Fibroblast of mammary gland (primary cell): ENCODE measurements at regions not wholly inside any gene's neighbourhood (a gene's known extent, or its start where the extent isn't known, plus 50 kb on each side); places are given as distances from the start of the nearest gene placed in this dataset.
"Not testable (repeated sequence)": the region's sequence is repeated elsewhere in the genome, so short reads cannot be mapped to it uniquely, and the experiment has no call there.

ENCODE experiments used
- DNase-seq: peaks from one replicate; pipeline ENCODE4 v3.0.0-alpha.2; 2010; ENCODE audit warnings: low read depth
- H3K4me3 ChIP-seq: 2 replicates; pipeline ENCODE4 v1.5.1; 2011; ENCODE audit warnings: low read depth, mild to moderate bottlenecking, low read length, moderate library complexity; ENCODE audit not compliant: control insufficient read depth
- TF ChIP-seq, protein P1 (sequence below): conservative IDR thresholded peaks from 2 replicates; pipeline ENCODE4 v1.5.1; 2011; ENCODE audit warnings: low read depth, low read length, inconsistent platforms; ENCODE audit not compliant: control insufficient read depth, insufficient read depth

DNA sequence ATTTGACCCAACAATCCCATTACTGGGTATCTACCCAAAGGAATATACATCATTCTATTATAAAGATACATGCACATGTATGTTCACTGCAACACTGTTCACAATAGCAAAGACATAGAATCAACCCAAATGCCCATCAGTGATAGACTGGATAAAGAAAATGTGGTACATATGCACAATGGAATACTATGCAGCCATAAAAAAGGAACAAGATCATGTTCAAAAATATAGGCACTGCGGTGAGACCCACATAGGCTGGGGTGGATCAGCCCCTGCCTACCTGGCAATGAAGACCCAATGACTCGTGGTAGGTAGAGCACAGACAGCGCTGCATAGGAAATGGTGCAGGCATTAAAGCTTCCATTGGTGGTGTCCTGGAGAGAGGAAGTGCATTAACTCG is 88.6 kb upstream of the NFIL3 start:
- DNase-seq, H3K4me3 ChIP-seq: not testable (repeated sequence)

DNA sequence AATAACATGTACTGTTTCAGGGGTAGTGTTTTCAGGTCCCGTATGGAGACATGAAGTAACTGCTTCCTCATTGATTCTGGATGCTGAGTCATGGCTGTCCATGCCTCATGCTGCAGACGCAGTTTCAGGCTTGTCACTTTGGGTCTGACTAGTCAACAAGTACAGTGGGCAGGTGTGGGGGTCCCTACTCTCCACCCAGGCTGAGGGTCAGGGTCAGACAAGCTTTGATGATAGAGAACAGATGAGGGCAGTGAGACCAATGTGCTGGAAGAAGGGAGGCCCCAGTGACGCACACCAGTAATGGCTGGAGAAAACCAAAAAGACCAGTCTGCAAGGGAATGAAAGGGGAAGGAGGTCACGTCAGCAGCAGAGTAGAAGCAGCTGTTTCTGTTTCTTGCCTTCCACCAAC is 80.0 kb upstream of the NFIL3 start:
- TF ChIP-seq, protein P1, sequence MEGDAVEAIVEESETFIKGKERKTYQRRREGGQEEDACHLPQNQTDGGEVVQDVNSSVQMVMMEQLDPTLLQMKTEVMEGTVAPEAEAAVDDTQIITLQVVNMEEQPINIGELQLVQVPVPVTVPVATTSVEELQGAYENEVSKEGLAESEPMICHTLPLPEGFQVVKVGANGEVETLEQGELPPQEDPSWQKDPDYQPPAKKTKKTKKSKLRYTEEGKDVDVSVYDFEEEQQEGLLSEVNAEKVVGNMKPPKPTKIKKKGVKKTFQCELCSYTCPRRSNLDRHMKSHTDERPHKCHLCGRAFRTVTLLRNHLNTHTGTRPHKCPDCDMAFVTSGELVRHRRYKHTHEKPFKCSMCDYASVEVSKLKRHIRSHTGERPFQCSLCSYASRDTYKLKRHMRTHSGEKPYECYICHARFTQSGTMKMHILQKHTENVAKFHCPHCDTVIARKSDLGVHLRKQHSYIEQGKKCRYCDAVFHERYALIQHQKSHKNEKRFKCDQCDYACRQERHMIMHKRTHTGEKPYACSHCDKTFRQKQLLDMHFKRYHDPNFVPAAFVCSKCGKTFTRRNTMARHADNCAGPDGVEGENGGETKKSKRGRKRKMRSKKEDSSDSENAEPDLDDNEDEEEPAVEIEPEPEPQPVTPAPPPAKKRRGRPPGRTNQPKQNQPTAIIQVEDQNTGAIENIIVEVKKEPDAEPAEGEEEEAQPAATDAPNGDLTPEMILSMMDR = no peak
- H3K4me3 ChIP-seq = no peak overlapping the region
- DNase-seq = peak; percentile 35

DNA sequence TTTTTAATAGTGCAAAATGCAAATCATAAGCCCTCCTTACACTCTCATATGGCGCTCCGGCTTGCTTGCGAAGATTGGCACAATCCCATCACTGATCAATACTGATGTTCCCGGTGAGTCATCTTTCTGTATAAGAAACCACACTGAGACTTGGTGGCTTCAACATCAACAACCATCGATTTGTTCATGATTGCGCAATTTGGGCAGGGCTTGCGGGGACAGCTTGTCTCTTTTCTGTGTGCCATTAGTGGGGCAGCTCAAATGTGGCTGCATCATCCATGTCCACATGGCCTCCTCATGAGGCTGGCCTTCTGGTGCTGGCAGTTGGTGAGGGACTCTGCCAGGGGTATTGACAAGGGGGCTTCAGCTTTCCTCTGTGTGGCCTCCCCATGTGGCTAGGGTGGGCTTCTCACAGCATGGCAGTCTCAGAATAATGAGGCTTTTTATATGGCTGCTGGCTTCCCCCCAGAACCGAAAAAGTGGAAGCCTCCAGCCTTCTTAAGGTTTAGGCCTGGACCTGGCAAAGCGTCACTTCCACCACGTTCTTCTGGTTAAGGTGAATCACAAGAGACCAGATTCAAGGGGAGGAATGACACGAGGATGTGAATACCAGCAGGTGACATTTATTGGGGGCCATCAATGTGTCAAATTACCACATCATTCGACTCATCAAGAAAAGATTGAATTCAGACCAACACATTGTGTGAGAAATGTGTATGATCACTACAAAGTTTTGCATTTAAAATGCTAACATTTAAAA is 79.5 kb upstream of the NFIL3 start:
- no peak for DNase-seq
- TF ChIP-seq, protein P1 = no peak
- H3K4me3 ChIP-seq = no peak overlapping the region

DNA sequence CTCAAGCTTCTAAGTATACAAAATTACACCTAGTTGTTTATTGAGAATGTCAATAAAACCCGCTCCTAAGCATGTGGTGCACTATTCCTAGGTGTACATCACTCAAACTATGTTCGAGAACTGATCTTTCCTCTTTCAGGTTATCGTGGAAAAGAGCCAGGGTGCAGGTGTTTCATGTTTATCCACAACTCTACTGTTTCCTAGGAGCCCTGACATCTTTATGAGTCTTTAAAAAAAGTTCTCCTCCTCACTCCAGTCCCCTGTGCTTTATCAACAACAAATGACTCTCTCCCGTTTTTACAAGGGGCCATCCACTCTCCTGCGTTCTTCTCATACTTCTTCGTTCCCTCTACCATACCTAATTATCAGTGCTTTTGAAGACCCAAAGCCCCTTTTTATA is 78.8 kb upstream of the NFIL3 start:
- no peak overlapping the region for H3K4me3 ChIP-seq
- TF ChIP-seq, protein P1 = no peak

DNA sequence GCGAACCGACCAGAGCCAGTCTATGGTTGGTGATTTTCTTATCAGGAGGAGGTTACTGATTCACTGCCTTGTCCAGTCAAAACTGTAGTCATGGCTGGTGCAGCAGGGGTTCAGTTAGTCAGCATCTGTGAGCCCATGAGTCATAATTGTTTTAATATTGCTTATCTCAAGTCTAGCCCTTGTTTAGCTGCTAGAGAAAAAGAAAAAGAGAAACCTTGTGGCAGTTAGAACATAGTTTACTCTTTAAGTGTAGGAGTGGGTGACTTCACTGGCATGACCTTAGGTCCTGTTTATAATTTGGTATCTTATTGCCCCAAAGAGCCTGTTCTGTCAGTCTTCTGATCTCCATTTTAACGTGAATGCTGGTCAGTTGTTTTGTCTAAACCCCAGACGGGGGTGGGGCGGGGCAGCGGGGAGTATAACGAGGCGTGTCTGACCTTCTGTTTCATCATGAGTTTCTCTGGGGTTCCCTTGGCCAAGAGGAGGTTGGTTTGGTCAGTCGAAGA is 76.9 kb upstream of the NFIL3 start:
- H3K4me3 ChIP-seq = no peak overlapping the region
- DNase-seq = peak; percentile 84
- TF ChIP-seq, protein P1 = no peak

More for the DNA sequence above, 78.8 kb upstream of the NFIL3 start:
- DNase-seq = no peak

DNA sequence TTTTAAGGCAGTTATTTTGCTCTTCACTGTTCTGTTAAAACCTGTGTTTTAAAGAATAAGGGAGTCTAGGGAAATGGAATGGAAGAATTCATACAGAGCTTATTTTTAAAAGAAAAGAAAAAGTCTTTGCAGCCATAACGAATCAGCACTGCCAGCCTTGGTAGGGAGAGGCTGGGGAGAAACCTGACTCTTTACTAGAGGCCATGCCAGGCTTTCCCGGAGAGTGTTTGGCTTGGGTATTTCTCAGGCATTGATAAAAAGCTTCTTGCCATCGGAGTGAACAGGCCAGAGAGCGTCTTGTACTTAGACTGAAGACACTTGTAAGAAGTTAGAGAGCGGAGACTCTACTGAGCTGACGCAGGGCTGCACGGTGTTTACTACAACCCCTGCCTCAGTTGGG is 72.7 kb upstream of the NFIL3 start:
- H3K4me3 ChIP-seq = no peak overlapping the region
- TF ChIP-seq, protein P1 = no peak
- DNase-seq = no peak

DNA sequence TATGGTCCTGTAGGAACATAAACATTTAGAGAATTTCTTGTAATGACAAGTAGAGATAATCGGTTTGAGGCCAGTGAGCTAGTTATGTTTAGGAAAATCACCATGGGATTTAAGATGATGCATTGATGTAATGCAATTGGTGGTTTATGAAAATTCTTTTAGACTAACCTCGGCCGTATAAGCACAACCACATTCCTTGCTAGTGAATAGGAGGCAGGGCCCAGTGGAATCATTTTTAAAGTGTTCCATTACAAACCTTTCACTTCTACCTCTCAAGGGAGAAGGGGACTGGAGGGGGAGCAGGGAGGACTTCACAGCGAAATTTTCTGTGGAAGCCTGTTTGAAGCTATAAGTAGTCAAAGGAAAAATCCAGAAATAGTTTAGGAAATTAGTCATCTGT is 71.8 kb upstream of the NFIL3 start:
- H3K4me3 ChIP-seq = no peak overlapping the region
- TF ChIP-seq, protein P1 = no peak
- peak; percentile 90 for DNase-seq
